Osteocyte (in vitro differentiated cells): ENCODE measurements at regions not wholly inside any gene's neighbourhood (a gene's known extent, or its start where the extent isn't known, plus 50 kb on each side); places are given as distances from the start of the nearest gene placed in this dataset.

Source experiments
- DNase-seq: peaks from one replicate; pipeline ENCODE4 v3.0.0; 2021; ENCODE audit warnings: mixed read lengths; ENCODE audit not compliant: unreplicated experiment; ENCODE audit errors: extremely low spot score
- H3K27ac Mint-ChIP-seq: one replicate; pipeline ENCODE4 v1.8.0; 2021; ENCODE audit warnings: mild to moderate bottlenecking, mixed read lengths; ENCODE audit not compliant: unreplicated experiment
- H3K27me3 Mint-ChIP-seq: one replicate; pipeline ENCODE4 v1.8.0; 2021; ENCODE audit warnings: mixed read lengths; ENCODE audit not compliant: unreplicated experiment
- H3K36me3 Mint-ChIP-seq: one replicate; pipeline ENCODE4 v1.8.0; 2021; ENCODE audit warnings: mixed read lengths; ENCODE audit not compliant: unreplicated experiment
- H3K4me1 Mint-ChIP-seq: one replicate; pipeline ENCODE4 v1.8.0; 2021; ENCODE audit warnings: mixed read lengths; ENCODE audit not compliant: unreplicated experiment
- H3K4me3 Mint-ChIP-seq: one replicate; pipeline ENCODE4 v1.8.0; 2021; ENCODE audit warnings: mild to moderate bottlenecking, moderate library complexity, mixed read lengths; ENCODE audit not compliant: unreplicated experiment
- H3K9me3 Mint-ChIP-seq: one replicate; pipeline ENCODE4 v1.8.0; 2021; ENCODE audit warnings: mixed read lengths; ENCODE audit not compliant: unreplicated experiment
- CTCF ChIP-seq: fragments of 200-600 bp; sonication (generic); IDR thresholded peaks from 2 replicates; pipeline ENCODE4 v1.5.0; 2021; ENCODE audit warnings: antibody characterized with exemption, mild to moderate bottlenecking, moderate library complexity

GRCh38 chr12:94733727-94734126 is 83.4 kb upstream of the TMCC3 start:
- Mint-ChIP-seq H3K9me3 (no peaks in the 10 kb centered on the region), H3K27me3 (peaks cover 7% of the 10 kb centered on the region), H3K36me3 (no peaks in the 10 kb centered on the region), H3K27ac (no peak overlapping the region), H3K4me1 (no peaks in the 10 kb centered on the region), H3K4me3 (no peak overlapping the region)
- no peak for TF ChIP-seq CTCF
- no peak for DNase-seq

GRCh38 chr12:94732367-94732990 is 82.1 kb upstream of the TMCC3 start:
- H3K36me3 Mint-ChIP-seq, result no peaks in the 10 kb centered on the region
- H3K4me3 Mint-ChIP-seq, result no peak overlapping the region
- no peaks in the 10 kb centered on the region for H3K9me3 Mint-ChIP-seq
- no peak overlapping the region for H3K27ac Mint-ChIP-seq
- no peaks in the 10 kb centered on the region for H3K4me1 Mint-ChIP-seq
- H3K27me3 Mint-ChIP-seq, result peaks cover 9% of the 10 kb centered on the region
- DNase-seq, result no peak
- no peak for TF ChIP-seq CTCF

GRCh38 chr12:94731733-94732360 is 81.5 kb upstream of the TMCC3 start:
- no peak for DNase-seq
- no peak for TF ChIP-seq CTCF
- Mint-ChIP-seq H3K27me3 (peaks cover 7% of the 10 kb centered on the region), H3K9me3 (no peaks in the 10 kb centered on the region), H3K4me3 (no peak overlapping the region), H3K36me3 (no peaks in the 10 kb centered on the region), H3K4me1 (no peaks in the 10 kb centered on the region), H3K27ac (no peak overlapping the region)

GRCh38 chr12:94730847-94731246 is 80.5 kb upstream of the TMCC3 start:
- Mint-ChIP-seq H3K36me3 (no peaks in the 10 kb centered on the region), H3K27me3 (peaks cover 9% of the 10 kb centered on the region), H3K9me3 (no peaks in the 10 kb centered on the region), H3K4me1 (no peaks in the 10 kb centered on the region), H3K4me3 (no peak overlapping the region), H3K27ac (no peak overlapping the region)
- TF ChIP-seq CTCF, result no peak
- no peak for DNase-seq

GRCh38 chr12:94726236-94726835 is 76.0 kb upstream of the TMCC3 start:
- Mint-ChIP-seq H3K9me3 (no peaks in the 10 kb centered on the region), H3K27me3 (peaks cover 12% of the 10 kb centered on the region), H3K4me3 (no peak overlapping the region), H3K4me1 (no peaks in the 10 kb centered on the region), H3K27ac (no peak overlapping the region), H3K36me3 (no peaks in the 10 kb centered on the region)
- DNase-seq, result no peak
- TF ChIP-seq CTCF, result no peak
